HG03060 (cell line): ENCODE measurements at regions not wholly inside any gene's neighbourhood (a gene's known extent, or its start where the extent isn't known, plus 50 kb on each side); places are given as distances from the start of the nearest gene placed in this dataset.
"Not testable (repeated sequence)": the region's sequence is repeated elsewhere in the genome, so short reads cannot be mapped to it uniquely, and the experiment has no call there.

Source experiments
- ATAC-seq: cut with Tn5 transposase; IDR thresholded peaks from one replicate; pipeline ENCODE4 v1.9.1; 2021; ENCODE audit warnings: low read depth, moderate number of reproducible peaks; ENCODE audit not compliant: unreplicated experiment

DNA sequence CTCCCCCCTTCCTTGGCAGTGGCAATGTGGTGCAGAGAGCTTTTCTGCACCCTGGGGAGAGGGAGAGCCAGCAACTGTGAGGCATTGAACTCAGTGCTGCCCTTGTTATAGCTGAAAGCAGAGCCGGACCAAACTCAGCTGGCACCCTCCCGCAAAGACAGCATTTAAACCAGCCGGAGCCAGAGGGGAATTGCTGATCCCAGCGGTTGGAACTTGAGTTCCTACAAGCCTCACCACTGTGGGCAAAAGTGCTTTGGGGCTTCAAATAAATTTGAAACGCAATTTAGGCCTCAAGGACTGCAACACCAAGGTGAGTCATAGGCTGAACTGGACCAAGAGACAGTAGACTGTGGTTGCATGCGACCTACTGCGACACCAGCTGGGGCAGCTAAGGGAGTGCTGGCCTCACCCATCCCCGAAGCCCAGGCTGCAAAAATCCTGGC lies 207.6 kb upstream of the CDKN2B start:
- no peak for ATAC-seq

DNA sequence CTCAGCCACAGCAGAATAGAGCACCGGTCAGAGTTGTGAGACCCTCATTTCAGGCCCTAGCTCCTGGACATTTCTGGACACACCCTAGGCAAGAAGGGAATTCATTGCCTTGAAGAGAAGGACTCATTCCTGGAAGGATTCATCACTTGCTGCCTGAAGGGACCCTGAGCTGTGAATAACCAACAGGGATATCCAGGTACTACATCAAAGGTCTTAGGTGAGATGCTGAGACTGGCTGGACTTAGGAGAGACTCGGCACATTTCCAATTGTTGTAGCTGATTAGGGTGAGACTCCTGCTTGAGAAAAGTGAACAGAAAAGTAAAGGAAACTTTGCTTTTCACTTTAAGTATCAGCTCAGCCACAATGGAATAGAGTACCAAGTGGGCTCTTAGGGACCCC lies 208.1 kb upstream of the CDKN2B start:
- no peak for ATAC-seq

DNA sequence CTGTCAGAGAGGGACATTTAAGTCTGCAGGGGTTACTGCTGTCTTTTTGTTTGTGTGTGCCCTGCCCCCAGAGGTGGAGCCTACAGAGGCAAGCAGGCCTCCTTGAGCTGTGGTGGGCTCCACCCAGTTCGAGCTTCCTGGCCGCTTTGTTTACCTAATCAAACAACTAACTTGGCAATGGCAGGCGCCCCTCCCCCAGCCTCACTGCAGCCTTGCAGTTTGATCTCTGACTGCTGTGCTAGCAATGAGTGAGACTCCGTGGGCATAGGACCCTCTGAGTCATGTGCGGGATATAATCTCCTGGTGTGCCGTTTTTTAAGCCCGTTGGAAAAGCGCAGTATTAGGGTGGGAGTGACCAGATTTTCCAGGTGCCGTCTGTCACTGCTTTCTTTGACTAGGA lies 216.8 kb upstream of the CDKN2B start:
- ATAC-seq, result not testable (repeated sequence)

DNA sequence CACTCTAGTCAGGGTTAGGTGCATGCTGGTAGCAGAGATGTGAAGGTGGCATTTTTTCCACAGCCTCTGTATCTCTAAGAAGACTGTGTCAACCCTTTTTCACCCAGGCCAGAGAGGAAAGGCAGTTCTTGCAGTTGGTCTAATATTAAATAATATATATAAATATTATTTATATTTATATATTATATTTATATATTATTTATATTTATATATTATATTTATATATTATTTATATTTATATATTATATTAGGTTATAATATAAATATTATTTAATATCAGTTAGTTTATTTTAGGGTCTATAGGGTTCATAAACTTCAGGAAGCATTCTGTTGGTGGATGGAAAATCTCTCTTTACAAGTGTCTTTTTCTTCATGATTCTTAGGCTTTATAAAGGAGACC lies 218.6 kb upstream of the DMRTA1 start:
- ATAC-seq, result no peak

DNA sequence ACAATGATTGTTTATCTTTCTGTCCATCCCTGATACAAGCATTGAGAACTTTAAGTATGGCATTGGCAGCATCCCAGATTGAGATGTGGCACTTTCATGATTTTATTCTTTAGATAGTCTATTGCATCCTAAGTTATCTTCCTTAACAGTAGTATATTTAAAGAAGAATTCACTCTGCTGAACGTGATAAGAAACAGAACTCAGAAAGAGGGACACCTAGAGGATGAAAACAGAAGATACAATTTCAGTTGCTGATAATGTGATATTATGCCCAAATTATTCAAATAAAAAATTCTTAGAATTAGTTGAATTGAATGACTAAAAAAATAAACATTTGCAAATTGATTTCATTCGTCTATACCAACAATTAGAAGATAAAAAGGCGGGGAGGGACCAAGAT lies 218.1 kb upstream of the DMRTA1 start:
- no peak for ATAC-seq

DNA sequence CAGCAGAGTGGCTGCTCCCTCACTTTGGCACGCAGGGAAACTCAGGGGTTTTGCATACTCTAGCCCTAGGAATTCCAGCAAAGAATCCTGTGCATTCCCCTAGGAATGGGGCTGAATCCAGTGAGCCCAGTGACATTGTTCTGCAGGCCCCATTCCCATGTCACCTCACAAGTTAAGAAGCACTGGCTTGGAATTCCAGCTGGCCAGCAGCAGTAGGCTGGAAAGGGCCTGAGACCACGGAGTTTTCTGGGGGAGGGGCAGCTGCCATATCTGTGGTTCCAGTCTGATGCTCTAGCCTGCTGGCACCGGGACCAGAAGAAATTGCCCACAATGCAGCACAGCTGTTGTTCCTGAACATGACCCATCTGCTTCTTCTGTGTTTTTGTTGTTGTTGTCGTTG lies 217.6 kb upstream of the DMRTA1 start:
- no peak for ATAC-seq

DNA sequence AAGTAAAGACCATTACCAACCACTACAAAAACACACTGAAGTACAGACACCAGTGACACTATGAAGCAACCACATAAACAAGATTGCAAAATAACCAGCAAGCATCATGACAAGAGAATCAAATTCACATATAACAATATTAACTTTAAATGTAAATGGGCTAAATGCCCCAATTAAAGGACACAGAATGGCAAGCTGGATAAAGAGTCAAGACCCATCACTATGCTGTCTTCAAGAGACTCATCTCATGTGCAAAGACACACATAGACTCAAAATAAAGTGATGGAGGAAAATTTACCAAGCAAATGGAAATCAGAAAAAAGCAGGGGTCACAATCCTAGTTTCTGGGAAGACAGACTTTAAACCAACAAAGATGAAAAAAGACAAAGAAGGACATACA lies 215.3 kb upstream of the DMRTA1 start:
- ATAC-seq, result not testable (repeated sequence)

DNA sequence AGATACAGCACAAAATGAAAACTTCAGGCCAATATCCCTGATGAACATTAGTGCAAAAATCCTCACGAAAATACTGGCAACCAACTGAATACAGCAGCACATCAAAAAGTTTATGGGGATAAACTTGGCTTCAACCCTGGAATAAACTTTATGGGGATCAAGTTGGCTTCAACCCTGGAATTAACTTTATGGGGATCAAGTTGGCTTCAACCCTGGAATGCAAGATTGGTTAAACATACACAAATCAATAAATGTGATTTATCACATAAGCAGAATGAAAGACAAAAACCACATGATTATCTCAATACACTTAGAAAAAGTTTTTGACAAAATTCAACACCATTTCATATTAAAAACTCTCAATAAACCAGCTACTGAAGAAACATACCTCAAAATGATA lies 213.7 kb upstream of the DMRTA1 start:
- no peak for ATAC-seq

DNA sequence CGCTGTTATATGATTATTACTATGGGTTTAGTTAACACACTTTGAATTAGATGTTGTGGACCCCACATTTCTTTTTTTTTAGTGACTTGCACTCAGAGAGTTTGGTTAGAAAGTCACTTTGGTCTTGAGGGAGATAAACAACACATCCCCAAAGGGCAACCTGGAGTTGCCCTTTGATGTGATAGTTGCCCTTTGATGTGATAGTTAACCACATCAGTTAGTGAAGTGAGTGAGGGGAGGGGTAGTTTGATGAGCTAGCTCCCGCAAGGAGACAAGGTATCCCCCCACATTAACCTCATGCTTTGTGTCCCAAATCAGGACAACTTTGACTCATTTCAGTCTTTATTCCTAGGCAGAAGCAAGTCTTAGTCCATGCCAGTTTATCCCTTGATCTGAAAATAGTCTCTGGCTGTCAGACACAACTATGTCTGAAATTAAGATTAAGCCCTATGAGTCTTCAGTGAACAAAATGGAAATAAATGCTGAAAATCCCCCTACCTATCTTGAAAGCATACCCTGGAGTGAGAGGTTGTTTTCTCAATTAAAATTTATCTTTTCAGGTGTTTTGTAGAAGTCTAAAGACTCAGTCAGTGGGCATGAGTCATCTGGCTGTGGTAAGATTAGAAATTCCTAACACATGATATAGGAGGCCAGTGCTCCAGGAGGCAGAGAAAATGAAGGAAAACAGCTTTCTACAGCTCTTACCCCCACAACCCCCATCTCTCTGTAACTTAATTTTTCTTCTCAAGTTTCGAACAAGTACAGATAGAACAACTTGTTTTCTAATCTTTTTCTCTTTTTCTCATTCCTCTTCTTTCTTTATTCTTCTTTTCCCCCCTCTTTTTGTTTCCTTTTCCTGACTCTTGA lies 208.9 kb upstream of the DMRTA1 start:
- ATAC-seq, result no peak

DNA sequence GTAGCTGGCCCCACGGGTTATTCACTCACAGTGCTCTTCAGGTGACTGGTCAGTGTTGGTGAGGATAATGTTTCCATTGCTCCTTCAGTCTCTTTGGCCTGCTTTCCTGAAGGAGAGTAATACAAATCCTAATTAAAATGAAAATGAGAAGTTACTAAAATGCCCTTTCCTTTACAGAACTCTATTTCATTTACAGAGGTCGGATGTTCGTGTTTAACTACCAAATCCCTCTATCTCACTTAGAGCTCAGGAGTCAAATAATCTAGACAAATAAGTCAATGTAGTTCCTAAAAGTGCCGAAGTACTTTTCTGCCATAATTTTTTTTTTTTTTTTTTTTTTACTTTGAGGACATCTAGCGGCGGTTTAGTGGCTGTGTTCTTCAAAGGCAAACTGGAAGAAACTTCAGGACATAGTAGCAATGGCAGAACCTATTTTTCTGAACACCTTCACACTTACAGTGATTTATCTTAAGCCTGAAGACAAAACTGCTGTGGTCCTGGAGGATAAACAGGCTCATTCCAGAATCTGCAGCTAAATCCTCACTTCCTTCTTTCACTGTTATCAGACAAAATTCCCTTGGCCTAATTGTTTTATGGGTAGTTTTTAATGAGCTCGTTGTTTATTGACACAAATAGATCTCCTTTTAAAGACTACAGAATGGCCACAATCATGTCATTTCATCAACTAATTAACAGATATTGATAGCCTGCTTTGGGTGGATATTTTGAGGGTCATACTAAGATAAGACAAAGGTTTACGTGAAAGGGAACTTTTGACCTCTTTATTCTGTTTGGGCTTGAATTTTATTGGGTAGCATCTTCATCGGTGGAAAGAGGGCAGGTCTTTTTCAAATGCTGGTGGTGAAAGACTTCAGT lies 207.6 kb upstream of the DMRTA1 start:
- ATAC-seq, result no peak

DNA sequence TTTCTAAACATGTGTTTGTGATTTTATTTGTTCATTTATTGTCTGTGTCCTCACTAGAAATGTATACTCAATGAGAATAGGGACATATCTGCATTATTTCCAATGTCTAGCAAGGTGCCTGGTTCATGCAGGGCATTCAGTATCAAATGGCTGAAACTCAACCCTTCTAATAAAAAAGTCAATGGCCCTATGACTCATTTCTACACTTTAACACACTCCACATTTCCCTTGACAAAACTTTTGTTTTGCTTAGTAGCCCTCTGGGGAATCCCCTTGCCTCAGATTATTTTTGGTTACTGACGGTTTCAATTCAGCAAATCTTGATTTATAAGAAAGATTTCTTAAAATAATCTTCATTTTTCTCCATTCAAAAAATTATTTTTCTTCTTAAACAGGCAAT lies 206.0 kb upstream of the DMRTA1 start:
- peak; percentile 95 for ATAC-seq

DNA sequence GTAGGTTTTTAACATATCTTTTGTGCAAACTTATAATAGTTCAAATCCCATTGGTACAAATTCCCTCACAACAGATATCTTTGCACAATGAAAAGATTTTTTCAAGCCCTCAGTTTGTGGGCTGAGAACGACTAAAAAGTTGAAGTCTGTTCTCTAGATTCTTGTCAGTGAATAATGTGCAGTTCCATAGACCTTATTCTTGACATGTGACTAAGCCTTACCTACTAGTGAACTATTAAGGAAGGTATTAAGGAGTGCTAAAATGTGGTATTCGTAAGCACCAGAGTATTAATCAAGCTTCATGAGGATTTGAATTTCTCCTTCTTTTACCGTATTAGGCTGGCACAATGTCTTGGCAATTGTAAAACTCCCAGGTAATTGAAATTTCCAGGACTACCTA lies 205.6 kb upstream of the DMRTA1 start:
- ATAC-seq, result no peak

DNA sequence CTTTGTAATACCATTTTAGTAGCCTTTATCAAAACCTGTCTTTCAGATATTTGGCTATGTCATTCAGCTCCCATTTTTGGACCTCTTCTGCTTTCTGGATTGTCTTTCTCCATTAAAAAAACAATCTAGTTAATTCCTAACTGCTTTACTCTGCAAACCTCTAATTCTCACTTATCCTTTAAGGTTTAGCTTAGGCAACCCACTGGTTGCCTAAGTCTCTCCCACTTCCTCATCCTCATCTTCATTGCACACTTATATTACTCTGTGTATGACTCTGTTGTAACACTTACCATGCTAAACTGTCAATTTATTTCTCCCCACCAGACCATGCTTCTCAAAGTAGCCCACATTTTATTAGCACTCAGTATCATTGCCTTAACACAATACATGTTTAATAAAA lies 205.0 kb upstream of the DMRTA1 start:
- ATAC-seq, result no peak

DNA sequence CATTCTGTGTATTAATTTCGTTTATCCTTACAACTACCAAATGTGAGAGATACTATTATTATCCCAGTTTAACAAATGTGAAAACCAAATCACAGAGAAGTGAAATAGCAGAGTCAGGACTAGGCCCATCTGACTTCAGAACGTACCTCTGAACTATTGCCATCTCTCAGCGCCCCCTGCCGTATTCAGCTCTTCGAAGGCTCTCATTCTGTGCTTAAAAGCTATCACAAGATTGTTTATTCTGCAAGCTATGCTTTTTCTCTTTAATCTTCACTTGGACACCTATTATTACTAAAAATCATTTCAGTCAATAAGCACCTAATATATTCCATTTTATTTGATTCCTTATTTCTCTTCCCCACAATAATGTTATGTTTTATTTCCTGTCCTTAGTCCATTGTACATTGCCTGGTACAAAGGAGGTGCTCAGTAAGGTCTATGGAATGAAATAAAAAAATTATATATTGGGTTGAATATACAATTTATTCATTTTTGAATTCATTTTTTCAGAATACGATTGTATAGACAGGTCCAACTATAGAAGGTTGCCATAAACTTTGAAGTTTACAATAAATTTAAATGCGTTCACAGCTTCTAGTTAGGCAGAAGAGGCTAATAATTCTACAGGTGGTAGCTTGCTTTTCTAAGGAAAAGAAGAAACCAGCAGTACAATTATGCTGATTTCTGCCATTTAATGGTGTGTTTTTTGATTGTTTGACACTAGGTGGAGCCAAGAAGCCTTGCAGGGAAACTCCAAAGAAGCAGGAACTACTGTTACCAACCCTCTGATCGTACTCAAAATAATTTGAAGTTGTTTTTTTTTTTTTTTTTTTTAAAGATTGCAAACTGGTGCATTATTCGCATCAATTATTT lies 202.2 kb upstream of the DMRTA1 start:
- ATAC-seq, result no peak

DNA sequence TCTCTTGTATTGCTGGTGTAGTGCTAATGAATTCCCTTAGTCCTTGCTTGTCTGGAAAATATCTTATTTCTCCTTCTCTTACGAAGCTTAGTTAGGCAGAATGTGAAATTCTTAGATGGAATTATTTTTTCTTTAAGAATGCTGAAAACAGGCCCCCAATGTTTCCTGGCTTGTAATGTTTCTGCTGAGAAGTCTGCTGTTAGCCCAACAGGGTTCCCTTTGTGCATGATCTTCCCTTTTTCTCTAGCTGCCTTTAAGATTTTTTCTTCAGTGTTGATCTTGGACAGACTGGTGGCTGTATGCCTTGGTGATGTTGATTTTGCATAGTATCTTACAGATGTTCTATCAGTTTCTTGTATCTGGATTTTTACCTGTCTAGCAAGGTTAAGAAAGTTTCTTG lies 191.3 kb upstream of the DMRTA1 start:
- no peak for ATAC-seq

DNA sequence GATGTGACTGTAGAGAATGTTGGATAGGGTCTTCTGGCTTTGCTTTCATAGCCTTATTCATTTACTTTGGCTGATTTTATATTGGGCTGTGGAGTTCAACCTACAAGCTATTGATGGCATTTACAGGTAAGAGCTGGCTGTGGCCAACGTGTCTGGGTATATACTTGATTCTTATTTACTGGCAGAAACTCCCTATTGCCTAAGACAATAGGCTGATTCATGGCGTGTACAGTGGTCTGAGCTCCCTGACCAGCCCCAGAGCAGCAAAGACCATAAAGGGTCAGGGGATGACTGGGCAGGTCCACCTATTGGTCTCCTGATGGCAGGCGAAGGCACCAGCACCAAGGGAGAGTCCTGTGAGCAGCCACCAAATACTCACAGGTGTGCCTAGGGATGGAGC lies 190.2 kb upstream of the DMRTA1 start:
- ATAC-seq, result no peak

DNA sequence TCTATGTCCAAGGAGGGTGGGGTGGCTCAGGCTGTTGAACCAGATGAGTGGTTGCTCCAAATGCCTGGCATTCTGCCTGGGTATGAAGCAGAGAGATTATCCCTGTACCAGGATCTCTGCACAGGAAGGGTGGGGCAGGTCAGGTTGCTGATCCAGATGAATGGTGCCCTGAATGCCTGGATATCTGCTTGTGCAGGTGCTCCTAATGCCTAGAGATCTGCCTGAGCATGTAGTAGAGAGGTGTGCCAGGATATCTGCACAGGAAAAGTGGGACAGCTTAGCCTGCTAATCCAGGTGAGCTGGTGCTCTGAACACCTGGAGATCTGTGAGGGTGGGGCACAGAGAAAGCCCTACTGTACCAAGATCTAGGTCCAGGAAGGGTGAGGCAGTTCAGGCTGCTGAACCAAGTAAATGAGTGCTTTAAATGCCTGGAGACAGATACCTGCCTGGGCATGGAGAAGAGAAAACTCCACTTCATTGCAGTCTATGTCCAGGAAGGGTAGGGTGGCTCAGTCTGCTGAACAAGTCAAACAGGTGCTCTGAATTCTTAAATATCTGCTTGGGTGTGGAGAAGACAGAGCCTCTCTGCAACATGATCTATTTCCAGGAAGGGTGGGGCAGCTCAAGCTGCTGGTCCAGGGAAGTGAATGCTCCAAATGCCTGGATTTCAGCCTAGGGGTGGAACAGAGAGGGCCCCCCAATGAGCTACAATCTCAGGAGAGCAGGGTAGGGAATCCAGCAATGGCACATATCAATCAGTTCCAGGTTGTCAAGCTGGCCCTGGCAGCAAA lies 189.4 kb upstream of the DMRTA1 start:
- ATAC-seq, result no peak

DNA sequence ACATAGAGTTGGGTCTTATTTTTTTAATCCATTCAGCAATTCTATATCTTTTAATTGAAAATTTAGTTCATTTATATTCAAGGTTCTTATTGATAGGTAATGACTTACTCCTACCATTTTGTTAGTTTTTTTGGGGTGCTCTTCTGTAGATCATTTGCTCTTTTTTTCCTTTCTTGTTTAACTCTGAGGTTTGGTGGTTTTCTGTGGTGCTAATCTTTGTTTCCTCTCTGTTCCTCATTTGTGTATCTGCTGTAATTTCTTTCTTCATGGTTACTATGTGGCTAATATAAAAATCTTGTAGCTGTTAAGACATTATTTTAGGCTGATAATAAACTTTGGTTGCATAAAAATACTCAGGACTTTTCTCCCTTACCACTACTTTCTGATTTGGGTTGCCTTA lies 181.6 kb upstream of the DMRTA1 start:
- no peak for ATAC-seq

DNA sequence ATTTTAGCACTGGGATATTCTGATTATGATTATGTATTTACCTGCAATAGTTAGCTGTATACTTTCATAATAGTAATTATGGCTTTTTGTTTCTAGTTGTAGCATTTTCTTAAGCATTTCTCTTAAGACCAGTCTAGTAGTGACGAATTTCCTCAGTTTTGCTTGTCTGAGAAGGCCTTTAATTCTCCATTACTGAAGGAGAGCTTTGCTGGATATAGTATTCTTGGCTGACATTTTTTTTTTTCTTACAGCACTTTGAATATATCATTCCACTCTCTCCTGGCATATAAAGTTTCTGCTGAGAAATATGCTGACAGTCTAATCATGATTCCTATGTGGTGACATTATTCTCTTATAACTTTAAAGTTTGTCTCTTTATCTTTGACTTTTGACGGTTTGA lies 181.1 kb upstream of the DMRTA1 start:
- ATAC-seq, result no peak

DNA sequence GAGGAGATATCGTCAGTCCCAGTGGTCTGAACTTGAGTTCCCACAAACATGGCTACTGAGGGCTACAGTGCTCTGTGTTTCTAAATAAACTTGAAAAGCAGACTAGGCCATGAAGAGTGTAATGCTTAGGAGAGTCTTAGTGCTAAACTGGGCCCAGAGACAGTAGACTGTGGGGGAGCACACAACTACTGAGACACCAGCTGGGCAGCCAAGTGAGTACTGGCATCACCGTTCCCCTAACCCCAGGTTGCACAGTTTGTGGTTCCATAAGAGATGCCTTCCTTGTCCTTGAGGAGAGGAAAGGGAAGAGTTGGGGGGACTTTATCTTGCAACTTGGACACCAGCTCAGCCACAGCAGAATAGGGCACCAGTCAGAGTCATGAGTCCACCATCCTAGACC lies 172.1 kb upstream of the DMRTA1 start:
- ATAC-seq, result no peak
